HEK293T (cell line): ENCODE measurements at regions not wholly inside any gene's neighbourhood (a gene's known extent, or its start where the extent isn't known, plus 50 kb on each side); places are given as distances from the start of the nearest gene placed in this dataset.
"Not testable (repeated sequence)": the region's sequence is repeated elsewhere in the genome, so short reads cannot be mapped to it uniquely, and the experiment has no call there.

Experiments used
- CTCF ChIA-PET: fragments of 350-600 bp; formaldehyde crosslinking; extraction: SDS; loops from one replicate; lab custom pipeline; 2021; ENCODE audit warnings: antibody characterized with exemption, inconsistent platforms; lab: Yijun Ruan, JAX
- POLR2A ChIA-PET: fragments of 350-600 bp; formaldehyde crosslinking; extraction: SDS; loops from one replicate; lab custom pipeline; 2020; ENCODE audit warnings: antibody characterized with exemption, inconsistent platforms; lab: Yijun Ruan, JAX
- DNase-seq: peaks from one replicate; pipeline ENCODE4 v3.0.0; 2012; ENCODE audit warnings: mixed read lengths; ENCODE audit errors: extremely low spot score
- ARNT ChIP-seq: fragments of 450-650 bp; IDR thresholded peaks from 2 replicates; pipeline ENCODE4 v1.6.1; 2017; ENCODE audit warnings: mild to moderate bottlenecking
- BHLHE40 ChIP-seq: fragments of 450-650 bp; IDR thresholded peaks from 2 replicates; pipeline ENCODE4 v1.6.1; 2016; ENCODE audit warnings: mild to moderate bottlenecking, moderate library complexity, borderline replicate concordance
- CTBP1 ChIP-seq: fragments of 450-650 bp; IDR thresholded peaks from 2 replicates; pipeline ENCODE4 v1.6.1; 2016; ENCODE audit warnings: borderline replicate concordance
- ELF4 ChIP-seq: fragments of 450-650 bp; IDR thresholded peaks from 2 replicates; pipeline ENCODE4 v1.6.1; 2017; ENCODE audit warnings: antibody characterized with exemption
- FOXA1 ChIP-seq: fragments of 450-650 bp; IDR thresholded peaks from 2 replicates; pipeline ENCODE4 v1.6.1; 2016; ENCODE audit warnings: mild to moderate bottlenecking
- FOXK2 ChIP-seq: fragments of 450-650 bp; IDR thresholded peaks from 2 replicates; pipeline ENCODE4 v1.6.1; 2016; ENCODE audit warnings: mild to moderate bottlenecking
- FOXM1 ChIP-seq: fragments of 450-650 bp; IDR thresholded peaks from 2 replicates; pipeline ENCODE4 v1.6.1; 2017; ENCODE audit warnings: mild to moderate bottlenecking, borderline replicate concordance
- HDGF ChIP-seq: fragments of 450-650 bp; IDR thresholded peaks from 2 replicates; pipeline ENCODE4 v1.6.1; 2017; ENCODE audit warnings: antibody characterized with exemption, borderline replicate concordance
- L3MBTL2 ChIP-seq: fragments of 450-650 bp; conservative IDR thresholded peaks from 2 replicates; pipeline ENCODE4 v1.6.1; 2016; ENCODE audit warnings: mild to moderate bottlenecking
- LEF1 ChIP-seq: fragments of 450-650 bp; IDR thresholded peaks from 2 replicates; pipeline ENCODE4 v1.6.1; 2017; ENCODE audit warnings: mild to moderate bottlenecking, borderline replicate concordance
- NFRKB ChIP-seq: fragments of 450-650 bp; IDR thresholded peaks from 2 replicates; pipeline ENCODE4 v1.6.1; 2016; ENCODE audit warnings: mild to moderate bottlenecking, moderate library complexity
- PKNOX1 ChIP-seq: fragments of 450-650 bp; IDR thresholded peaks from 2 replicates; pipeline ENCODE4 v1.6.1; 2016
- SP1 ChIP-seq: fragments of 450-650 bp; IDR thresholded peaks from 2 replicates; pipeline ENCODE4 v1.6.1; 2017
- SUZ12 ChIP-seq: fragments of 450-650 bp; IDR thresholded peaks from 2 replicates; pipeline ENCODE4 v1.6.1; 2016; ENCODE audit warnings: mild to moderate bottlenecking
- TARDBP ChIP-seq: fragments of 450-650 bp; IDR thresholded peaks from 2 replicates; pipeline ENCODE4 v1.6.1; 2016
- ZNF384 ChIP-seq: fragments of 450-650 bp; IDR thresholded peaks from 2 replicates; pipeline ENCODE4 v1.6.1; 2016

DNA sequence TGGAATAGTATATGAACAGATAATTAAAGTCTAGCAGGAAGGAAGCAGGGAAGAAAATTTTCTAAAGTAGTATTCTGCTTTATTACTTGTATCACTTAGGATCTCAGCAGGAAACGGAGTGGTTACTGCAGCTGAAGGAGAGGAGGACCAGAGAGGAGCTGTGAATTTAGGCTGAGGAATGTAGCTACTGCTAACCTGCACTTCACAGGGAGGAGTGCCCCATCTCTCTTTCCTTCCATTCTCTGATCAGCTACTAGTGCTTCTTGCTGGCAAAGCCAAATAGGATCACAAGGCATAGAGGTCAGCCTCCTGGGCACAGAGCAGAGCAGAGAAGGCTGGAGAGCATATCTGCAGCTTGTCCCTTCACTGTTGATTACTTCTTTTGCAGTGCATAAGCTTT, 205.3 kb upstream of the ASCC3 start:
- POLR2A ChIA-PET: no interaction called here
- CTCF ChIA-PET: no interaction called here
- DNase-seq: no peak
- TF ChIP-seq SP1: no peak
- TF ChIP-seq TARDBP: no peak
- TF ChIP-seq ELF4: no peak
- no peak for TF ChIP-seq FOXA1
- TF ChIP-seq ARNT: no peak
- no peak for TF ChIP-seq CTBP1
- TF ChIP-seq HDGF: no peak
- TF ChIP-seq LEF1: no peak
- no peak for TF ChIP-seq PKNOX1
- TF ChIP-seq FOXK2: no peak
- TF ChIP-seq SUZ12: no peak

- POLR2A ChIA-PET: no interaction called here
- CTCF ChIA-PET: no interaction called here
- no peak for TF ChIP-seq L3MBTL2
- no peak for TF ChIP-seq HDGF
- no peak for TF ChIP-seq FOXK2
- no peak for TF ChIP-seq NFRKB
- no peak for TF ChIP-seq PKNOX1
- no peak for TF ChIP-seq FOXA1
- no peak for TF ChIP-seq SUZ12
- no peak for TF ChIP-seq CTBP1
- no peak for TF ChIP-seq ZNF384
- TF ChIP-seq BHLHE40: no peak
- no peak for TF ChIP-seq SP1
- TF ChIP-seq TARDBP: no peak
- TF ChIP-seq ARNT: no peak
- no peak for TF ChIP-seq FOXM1
- no peak for TF ChIP-seq LEF1
- no peak for TF ChIP-seq ELF4
- DNase-seq: no peak
Observed at GRCh38 chr6:101088594-101088993, 207.5 kb upstream of the ASCC3 start.

- no peak for DNase-seq
- POLR2A ChIA-PET: no interaction called here
- no peak for TF ChIP-seq ARNT
- no peak for TF ChIP-seq FOXK2
- TF ChIP-seq PKNOX1: no peak
- TF ChIP-seq NFRKB: no peak
- no peak for TF ChIP-seq L3MBTL2
- TF ChIP-seq ZNF384: no peak
- no peak for TF ChIP-seq HDGF
- TF ChIP-seq TARDBP: no peak
- TF ChIP-seq CTBP1: no peak
- TF ChIP-seq SP1: no peak
- no peak for TF ChIP-seq ELF4
- no peak for TF ChIP-seq FOXA1
- TF ChIP-seq BHLHE40: no peak
- TF ChIP-seq SUZ12: no peak
- TF ChIP-seq FOXM1: no peak
- no peak for TF ChIP-seq LEF1
- CTCF ChIA-PET: no interaction called here
Observed at GRCh38 chr6:101089640-101090039, 208.5 kb upstream of the ASCC3 start.

GRCh38 chr6:101090281-101090680, 209.2 kb upstream of the ASCC3 start:
- TF ChIP-seq L3MBTL2: no peak
- ChIA-PET CTCF (no interaction called here), POLR2A (no interaction called here)
- no peak for DNase-seq

DNA sequence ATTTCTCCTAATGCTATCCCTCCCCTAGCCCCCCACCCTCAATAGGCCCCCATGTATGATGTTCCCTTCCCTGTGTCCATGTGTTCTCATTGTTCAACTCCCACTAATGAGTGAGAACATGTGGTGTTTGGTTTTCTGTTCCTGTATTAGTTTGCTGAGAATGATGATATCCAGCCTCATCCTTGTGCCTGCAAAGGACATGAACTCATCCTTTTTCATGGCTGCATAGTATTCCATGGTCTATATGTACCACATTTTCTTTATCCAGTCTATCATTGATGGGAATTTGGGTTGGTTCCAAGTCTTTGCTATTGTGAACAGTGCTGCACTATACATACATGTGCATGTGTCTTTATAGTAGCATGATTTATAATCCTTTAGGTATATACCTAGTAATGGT, 217.5 kb upstream of the ASCC3 start:
- DNase-seq, POLR2A ChIA-PET, CTCF ChIA-PET: not testable (repeated sequence)

GRCh38 chr6:101102702-101103101, 221.6 kb upstream of the ASCC3 start:
- no peak for DNase-seq
- TF ChIP-seq CTBP1 (no peak), BHLHE40 (no peak), FOXA1 (no peak)
- CTCF ChIA-PET: no interaction called here
- POLR2A ChIA-PET: no interaction called here

DNA sequence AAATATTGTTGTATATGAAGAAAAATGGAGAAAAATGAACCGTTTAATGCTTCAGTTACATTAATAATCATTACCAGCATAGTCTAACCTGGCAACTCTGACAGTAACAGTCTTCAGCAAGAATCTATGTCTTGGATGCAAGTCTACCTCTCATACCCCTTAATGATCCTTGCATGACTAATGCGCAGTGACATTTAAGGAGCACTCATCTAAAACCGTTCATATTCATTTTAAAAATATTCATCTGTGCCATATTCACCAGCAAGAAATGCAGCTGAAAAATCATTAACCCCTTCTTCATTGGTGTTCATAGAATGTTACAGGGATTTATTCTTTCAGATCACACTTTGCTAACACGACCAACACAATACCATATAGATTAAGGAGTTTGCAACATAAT, 227.2 kb upstream of the ASCC3 start:
- TF ChIP-seq NFRKB (no peak), SUZ12 (no peak), HDGF (no peak), ELF4 (no peak), ZNF384 (no peak), BHLHE40 (no peak), FOXM1 (no peak), LEF1 (no peak)
- no peak for DNase-seq
- CTCF ChIA-PET: no interaction called here
- POLR2A ChIA-PET: no interaction called here

DNA sequence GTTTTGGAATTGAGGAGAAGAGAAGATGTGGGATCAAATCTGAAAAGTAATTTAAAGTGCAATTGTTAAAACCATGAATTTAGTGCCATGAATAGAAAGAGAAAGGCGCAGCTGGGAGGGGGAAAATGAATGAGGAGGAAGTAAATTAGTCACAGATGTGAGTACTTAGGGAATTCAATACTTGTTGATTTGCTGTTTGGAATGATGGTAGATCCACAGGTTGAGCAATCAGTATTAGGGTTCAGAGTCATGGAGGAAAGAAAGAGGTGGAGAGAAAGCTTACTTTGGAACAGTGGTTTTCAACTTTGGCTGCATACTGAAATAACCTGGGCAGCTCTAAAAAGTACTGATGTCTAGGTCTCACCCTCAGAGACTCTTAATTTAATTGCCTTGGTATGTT, 229.7 kb upstream of the ASCC3 start:
- no peak for TF ChIP-seq SUZ12
- TF ChIP-seq FOXK2: no peak
- TF ChIP-seq HDGF: no peak
- TF ChIP-seq SP1: no peak
- TF ChIP-seq LEF1: no peak
- TF ChIP-seq L3MBTL2: no peak
- no peak for TF ChIP-seq FOXM1
- no peak for TF ChIP-seq CTBP1
- no peak for TF ChIP-seq TARDBP
- no peak for TF ChIP-seq PKNOX1
- no peak for TF ChIP-seq ELF4
- no peak for TF ChIP-seq BHLHE40
- TF ChIP-seq NFRKB: no peak
- no peak for TF ChIP-seq FOXA1
- no peak for TF ChIP-seq ARNT
- no peak for TF ChIP-seq ZNF384
- POLR2A ChIA-PET: no interaction called here
- no peak for DNase-seq
- CTCF ChIA-PET: no interaction called here
